GM18507 (cell line): ENCODE measurements at regions not wholly inside any gene's neighbourhood (a gene's known extent, or its start where the extent isn't known, plus 50 kb on each side); places are given as distances from the start of the nearest gene placed in this dataset.
"Not testable (repeated sequence)": the region's sequence is repeated elsewhere in the genome, so short reads cannot be mapped to it uniquely, and the experiment has no call there.

Experiments
- DNase-seq: peaks from one replicate; pipeline ENCODE4 v3.0.0; 2011; ENCODE audit warnings: low read depth; ENCODE audit not compliant: insufficient read length; ENCODE audit errors: extremely low spot score
- FAIRE-seq: peaks from 2 replicates; lab custom pipeline; 2011; peaks lifted over from hg19 to GRCh38; lab: Jason Lieb, UNC

DNA sequence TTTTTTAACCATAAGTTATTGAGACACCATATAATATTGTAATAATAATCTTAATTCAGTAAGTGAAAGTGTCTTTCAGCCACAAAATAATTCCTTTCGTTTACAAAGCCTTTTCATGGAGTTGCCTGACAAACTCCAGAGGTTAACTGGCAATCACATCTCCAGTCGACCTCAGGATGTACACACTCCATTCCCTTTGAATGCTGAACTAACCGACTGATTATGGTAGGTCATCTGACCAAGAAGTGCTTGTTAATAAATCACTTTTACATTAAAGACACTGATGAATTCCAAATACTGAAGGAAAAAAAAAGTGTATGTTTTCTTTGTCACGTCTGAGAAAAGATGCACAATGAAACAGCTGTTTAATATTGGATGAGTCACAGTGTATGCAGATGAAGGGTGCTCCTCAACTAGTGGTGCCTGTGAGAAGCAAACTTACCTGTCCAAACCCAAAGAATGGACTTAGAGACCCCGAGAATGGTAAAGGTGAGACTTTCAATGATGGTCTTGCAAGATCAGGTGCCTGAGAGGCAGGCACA, 348.1 kb upstream of the VWC2 start:
- DNase-seq (no peak), FAIRE-seq (no peak)

DNA sequence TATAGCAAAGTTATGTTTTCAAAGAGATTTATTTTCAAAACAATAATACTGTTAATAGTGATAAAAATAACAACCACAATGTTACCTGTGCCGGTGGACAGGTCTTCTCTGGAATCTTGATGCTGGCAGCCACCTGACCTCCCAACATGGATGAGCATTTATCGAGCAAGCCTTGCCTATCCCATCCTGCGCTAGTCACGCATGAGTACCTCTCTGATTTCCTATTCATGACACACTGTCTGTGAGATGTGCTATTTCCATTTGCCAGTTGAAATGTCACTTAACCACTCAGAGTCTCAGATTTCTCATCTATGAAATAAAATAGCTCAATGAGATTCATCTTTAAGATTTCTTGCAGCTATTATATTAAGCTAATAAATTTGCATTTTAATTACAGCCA, 341.2 kb upstream of the VWC2 start:
- FAIRE-seq (no peak), DNase-seq (no peak)

DNA sequence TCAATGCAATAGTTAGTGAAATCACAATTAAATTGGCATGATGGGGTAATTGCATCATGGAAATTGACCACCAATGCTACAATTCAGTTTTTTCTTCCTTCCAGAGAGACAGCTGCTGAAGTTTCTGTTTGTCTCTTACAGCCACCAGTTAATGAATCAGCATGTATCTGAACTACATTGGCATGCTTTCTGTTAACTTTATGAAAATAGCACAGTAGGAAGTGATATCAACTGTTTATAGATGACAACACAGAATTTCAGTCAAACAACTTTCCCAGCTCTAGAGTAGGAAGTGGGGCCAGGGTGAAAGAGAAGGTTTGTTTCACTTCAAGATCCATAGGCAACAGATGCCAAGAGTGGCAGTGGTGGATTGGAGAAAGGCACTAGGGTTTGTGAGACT, 339.6 kb upstream of the VWC2 start:
- no peak for FAIRE-seq
- DNase-seq: no peak

DNA sequence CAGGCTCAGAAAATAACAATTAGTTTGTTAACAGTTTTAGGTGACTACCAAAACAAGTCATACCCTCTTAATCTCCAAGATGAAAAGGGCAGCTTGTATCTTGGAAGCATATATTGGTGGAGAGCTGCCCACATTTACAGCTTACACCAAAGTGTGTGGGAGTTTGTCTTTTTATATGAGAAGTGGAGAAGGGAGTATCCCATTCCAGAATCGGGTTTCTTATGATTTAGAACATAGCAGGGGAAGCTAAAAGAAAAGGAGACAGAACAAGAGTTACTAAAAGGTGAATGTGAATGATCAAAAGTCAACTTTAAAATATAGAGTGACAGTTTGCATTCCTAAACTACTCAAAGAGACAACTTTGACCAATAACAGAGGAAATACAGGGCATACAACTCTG, 338.6 kb upstream of the VWC2 start:
- DNase-seq: no peak
- FAIRE-seq: no peak

DNA sequence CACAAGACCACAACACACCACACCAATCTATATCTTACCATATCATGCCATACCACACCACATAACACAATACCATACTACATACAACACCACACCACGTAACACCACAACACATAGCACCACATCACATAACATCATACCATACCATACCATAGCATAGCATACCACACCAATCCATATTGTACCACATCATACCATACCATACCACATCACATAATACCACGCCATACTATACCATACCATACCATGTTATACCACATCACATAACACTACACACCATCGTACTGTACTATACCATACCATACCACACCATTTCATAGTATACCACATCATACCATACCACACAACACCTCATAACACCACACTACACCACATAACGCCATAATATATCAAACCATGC, 335.2 kb upstream of the VWC2 start:
- DNase-seq: no peak
- FAIRE-seq: no peak

DNA sequence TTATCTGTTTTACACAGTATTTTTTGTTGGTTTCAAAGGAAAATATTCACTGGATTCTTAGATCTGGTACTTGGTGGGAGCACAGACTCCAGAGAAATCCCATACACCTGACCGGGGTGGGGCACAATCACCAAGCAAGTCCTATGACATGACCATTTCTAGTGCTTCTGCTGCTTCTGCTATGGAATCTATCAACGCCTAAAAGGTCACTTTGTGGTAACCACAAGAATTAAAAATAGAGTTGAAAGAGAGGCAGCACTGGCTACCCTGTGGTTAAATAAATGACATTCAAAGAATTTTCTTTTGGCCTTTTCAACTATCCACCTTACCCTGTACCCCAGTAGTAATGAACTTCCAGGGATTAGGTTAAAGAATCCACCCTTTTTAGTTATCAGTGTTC, 329.9 kb upstream of the VWC2 start:
- FAIRE-seq (no peak), DNase-seq (no peak)

DNA sequence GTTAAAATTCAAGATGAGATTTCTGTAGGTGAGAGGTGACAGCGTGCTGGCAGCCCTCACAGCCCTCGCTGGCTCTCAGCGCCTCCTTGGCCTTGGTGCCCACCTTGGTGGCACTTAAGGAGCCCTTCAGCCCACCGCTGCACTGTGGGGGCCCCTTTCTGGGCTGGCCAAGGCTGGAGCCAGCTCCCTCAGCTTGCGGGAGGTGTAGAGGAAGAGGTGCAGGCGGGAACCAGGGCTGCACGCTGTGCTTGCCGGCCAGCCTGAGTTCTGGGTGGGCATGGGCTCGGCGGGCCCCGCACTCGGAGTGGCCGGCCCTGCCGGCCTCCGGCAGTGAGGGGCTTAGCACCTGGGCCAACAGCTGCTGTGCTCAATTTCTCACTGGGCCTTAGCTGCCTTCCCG, 320.0 kb upstream of the VWC2 start:
- FAIRE-seq (no peak), DNase-seq (no peak)

DNA sequence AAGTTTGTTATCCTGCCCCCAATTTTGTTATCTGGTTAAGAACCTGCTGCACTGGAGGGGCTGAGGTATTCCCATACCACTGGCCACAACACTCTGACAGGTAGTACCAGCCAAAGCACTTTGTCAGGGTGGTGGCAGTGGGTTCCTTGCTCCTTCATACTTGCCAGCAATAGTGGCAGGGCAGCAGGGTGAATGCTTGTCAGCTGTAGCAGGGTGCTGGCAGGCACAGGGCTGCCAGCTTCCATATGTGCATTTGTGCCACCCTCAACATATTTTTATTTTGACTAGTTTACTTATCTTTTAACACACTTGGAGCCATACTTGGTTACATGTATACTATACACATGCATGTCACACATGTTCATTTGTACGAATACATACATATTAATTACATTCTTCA, 294.0 kb upstream of the VWC2 start:
- FAIRE-seq (no peak), DNase-seq (no peak)

DNA sequence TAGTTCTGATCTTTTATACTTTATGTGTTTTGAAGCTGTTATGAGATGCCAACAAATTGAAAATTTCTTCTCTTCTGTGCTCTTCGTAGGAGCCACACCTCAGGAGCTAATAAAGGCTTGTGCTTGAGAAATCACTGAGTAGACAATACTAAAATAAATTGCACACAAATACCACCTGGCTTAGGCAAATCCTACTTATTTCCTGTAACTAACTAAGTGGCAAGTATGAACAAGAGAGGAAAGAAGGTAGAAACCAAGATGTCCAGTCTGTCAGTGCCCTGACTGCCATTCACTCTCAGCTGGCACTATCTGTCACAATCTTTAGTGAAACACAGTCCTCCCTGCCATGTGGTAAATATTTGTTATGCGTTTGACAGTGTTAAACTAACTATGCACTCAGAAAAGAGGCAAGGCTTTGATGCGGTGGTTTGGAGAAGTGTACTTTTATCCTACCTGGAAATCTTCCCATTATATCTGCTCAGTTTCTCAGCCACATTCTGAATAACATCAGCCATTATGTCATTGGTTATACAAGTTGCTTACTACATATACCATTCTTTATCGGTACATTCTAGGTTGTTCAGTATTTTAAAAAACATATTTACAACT, 293.4 kb upstream of the VWC2 start:
- DNase-seq (no peak), FAIRE-seq (no peak)

DNA sequence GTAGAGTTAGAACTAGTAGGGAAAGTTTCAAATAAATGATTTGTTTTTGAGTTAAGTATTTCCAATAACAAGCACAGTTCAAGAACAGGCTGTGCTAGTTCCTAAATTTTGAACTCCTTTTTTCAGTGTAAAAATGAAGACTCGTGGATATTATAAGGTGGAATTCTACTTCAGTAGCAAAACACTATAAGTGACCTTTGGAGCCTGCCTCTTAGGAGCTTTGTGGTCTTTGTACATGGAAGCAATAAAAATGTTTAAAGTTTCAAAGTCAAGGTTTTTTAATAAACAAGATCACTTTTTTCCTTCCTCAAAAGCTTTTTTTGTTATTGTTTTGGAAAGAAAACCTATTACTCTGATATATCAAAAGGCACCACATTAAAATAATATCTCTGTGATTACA, 292.4 kb upstream of the VWC2 start:
- FAIRE-seq: no peak
- DNase-seq: no peak

DNA sequence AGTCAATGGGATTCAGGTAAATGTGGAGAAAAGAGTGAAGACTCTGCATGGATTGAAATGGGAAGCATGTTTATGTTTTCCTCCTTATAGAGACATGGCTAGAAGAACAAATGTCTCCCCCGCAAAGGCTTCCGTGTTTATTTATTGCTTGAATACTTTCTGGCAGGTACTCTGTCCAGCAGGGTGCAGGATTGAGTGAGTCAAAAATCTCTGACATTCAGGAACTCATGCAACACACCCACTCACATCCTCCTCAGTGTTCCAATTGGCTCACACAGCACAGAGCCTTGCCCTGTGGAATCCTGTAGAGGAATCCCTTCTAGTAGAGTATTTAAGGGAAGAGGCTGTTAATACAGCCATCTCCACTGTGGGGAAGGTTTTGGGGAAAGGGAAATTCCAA, 290.3 kb upstream of the VWC2 start:
- DNase-seq: no peak
- FAIRE-seq: no peak

DNA sequence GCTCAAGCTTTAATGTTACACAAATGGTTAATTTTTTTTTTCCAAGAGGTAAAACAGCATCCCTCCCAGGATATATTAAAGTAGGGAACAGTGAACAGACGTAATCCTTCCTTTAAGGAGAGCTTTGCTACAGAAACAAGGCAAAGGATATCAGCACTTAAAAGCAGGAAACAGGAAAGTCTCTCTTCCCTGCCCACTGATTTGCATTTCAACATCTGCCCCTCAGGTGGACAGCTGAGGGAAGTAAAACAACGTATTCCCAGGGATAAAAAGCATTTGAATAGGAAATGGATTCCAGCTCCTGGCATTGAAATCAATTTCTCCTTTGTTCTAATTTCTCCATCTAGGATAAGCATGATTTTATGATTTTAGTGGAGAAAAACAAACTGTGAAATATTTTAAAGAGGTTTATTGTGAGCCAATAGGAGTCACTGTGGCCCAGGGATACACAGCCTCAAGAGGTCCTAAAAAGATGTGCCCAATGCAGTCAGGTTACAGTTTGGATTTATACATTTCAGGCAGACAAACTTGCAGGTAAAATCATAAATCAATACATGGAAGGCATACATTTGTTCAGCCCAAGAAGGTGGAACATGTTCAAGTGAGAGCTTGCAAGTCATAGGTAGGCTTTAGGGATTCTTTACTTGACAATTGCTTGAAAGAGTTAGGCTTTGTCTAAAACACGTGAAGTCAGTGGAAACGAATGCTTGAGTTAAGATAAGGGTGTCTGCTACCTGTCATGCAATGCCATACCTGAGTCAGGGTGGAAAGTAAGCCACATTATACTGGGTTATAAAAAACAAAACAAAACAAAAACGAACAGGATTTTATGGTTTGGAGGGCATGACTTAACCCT, 286.2 kb upstream of the VWC2 start:
- FAIRE-seq (no peak), DNase-seq (no peak)

DNA sequence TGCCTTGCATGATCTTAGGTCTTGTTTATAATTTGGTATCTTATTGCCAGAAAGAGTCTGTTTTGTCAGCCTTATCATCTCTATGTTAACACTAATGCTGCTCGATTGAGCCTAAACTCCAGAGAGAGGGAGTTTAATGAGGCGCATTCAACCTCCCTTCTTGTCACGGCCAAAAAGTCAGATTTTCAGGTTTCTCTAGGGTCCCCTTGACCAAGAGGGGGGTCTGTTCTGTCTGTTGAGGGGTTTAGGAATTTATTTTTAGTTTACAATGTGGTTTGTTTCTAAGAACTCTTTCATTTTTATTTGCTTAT, 285.7 kb upstream of the VWC2 start:
- FAIRE-seq (no peak), DNase-seq (no peak)

DNA sequence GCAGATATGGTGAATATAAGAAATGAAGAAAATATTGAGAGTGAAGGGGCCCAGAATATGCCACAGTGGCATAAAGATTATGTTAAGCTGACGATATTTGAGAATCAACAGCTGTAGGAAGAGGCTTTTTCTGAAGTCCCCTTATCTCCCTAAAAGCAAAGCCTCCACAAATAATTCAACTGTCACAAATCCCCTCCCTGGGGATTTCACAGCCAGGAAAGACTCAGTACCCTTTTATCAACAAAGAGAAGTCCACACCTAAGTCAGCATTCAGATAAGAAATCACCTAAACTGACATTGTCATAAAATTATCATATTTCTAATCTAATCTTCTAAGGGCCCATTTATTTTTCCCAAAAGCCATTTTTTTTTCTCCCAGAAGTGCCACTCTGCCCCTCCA, 284.9 kb upstream of the VWC2 start:
- FAIRE-seq (no peak), DNase-seq (no peak)

DNA sequence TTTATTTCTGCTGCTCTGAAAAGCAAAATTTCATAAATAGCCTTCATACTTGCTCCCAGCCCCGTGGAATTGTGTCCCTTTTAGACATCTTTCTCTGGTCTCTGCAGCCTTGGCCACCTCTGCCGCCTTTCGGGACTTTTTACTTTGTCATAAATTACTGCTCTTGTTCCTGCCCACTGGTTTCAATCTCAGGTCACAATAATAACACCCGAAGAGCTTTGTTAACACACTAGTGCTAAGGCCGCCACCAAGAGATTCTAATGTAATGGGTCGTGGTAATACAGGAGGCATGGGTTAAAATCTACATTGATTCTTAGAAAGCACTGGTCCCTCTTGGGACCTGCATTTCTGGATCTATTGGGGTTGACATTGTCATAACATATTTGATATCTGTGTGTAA, 276.0 kb upstream of the VWC2 start:
- DNase-seq (no peak), FAIRE-seq (no peak)

DNA sequence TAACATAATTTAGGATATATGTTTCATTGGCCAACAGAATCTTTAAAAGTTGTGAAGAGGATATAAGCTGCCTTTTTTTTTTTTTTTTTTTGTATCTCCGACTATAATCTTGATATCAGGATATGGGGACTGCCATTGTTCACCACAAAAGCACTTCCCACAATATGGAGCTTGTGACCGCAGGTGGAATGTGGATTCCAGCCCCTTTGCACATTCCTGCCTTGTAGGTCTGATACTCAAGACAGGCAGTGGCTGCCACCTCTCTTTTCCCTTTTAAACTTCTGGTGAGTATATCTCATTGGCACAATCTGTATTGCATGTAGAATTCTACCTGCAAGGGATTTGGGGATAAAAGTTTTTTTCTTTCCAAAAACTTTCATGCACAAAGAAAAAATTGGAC, 272.7 kb upstream of the VWC2 start:
- FAIRE-seq (no peak), DNase-seq (no peak)

DNA sequence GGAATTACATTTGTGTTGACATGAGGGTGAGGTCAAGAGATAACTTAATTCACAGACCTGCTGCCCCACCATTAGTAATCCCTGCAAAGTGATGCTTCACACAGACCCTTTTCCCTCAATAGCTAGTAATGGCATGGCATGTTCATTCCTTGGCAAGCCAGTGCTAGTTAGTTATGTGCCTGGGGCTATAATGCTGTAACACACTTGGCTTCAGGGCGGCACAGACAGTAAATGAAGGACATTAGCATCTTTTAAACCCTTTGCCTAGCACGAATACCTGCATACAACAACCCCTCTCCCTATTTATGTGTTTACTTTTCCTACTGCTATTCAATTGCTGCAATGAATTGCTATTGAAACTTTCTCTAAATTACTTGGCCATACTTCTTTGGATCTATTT, 266.2 kb upstream of the VWC2 start:
- peak; percentile 56 for FAIRE-seq
- not testable (repeated sequence) for DNase-seq

DNA sequence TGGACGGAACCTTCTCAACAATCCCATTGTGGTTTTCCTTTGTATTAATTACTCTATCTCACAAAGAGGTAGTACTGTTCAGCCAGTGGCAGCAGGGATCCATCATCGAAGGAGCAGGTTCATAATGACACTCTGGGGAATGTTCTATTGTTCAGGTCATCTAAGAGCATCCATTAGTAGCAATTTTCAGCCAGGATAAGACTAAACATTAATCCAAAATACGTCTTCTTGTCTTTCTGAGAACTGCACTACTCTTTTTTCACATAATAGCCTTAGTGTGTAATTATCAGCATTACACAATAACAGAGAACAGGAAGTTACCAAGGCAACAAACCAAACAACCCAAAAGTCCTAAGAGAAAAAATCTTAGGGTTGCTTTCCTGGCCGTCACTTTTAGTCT, 259.5 kb upstream of the VWC2 start:
- DNase-seq: no peak
- no peak for FAIRE-seq

DNA sequence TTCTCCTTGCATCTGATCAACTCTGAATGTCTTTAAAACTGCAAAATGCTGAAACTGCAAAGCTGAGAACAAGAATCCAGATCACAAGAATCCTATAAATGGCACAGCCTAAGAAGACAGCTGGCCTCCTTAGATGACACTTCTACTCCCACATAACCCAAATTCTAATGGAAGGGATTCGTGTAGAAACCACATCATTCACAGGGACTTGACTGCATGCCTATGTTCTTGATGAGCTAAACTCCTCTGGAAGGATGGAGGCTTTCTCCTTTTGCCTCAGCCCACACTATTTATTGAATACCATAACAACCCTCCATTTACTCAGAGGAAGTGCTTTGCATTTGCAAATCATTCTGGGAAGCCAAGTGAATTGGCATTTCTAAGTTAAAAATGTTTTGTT, 252.5 kb upstream of the VWC2 start:
- FAIRE-seq (no peak), DNase-seq (no peak)

DNA sequence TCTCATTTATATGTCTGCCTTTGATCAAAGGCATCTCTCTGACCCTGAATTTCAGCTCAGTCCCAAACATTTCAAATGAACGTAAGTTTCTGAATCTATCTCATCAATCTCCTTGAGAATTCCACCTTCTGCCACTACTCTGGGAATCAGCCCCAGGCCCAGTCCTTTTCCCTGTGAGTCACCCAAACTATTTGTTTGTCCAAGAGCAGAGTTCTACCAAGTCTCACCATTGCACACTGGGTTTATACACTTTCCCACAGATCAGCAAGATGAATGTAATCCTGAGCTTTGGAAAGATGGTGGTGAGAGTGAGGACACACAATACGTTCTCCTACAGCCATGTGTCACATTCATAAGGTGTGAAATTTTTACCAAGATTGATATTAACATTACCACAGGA, 251.3 kb upstream of the VWC2 start:
- no peak for FAIRE-seq

DNA sequence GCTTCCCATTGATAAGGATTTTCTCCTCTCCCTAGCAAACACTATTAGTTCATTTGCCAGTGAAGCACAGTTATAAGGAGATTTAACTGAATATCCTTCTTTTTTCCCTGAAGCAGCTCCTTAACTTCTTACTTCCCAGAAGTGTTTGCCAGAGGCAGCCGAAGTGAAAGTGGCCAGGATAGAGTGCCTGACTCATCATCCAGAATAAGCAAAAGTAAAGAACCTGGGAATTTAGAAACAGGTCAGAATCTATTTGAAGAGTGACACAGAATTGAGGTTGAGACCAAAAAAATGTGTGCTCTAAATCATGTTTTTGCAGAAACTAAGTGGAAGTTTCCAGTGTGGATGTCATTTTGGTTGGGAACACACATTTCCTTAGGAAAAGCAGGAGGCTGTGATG, 249.6 kb upstream of the VWC2 start:
- DNase-seq: no peak
- FAIRE-seq: no peak

More for the DNA sequence above, 251.3 kb upstream of the VWC2 start:
- DNase-seq: no peak
